ENCODE measurements at regions not wholly inside any gene's neighbourhood (a gene's known extent, or its start where the extent isn't known, plus 50 kb on each side); places are given as distances from the start of the nearest gene placed in this dataset.
"Not testable (repeated sequence)": the region's sequence is repeated elsewhere in the genome, so short reads cannot be mapped to it uniquely, and the experiment has no call there.

GRCh38 chr3:137820366-137820765 is 56.3 kb downstream of the SOX14 start:
- Histone ChIP-seq H3K4me3 (ENCODE audit: low read length) (no peak overlapping the region), H3K4me1 (ENCODE audit: control insufficient read depth, insufficient read depth, low read length) (peaks cover 3% of the 10 kb centered on the region)

GRCh38 chr3:137835096-137835495 is 71.0 kb downstream of the SOX14 start:
- Histone ChIP-seq H3K4me1 (ENCODE audit: control insufficient read depth, insufficient read depth, low read length) (no peaks in the 10 kb centered on the region), H3K4me3 (ENCODE audit: low read length) (no peak overlapping the region), H3K36me3 (ENCODE audit: control insufficient read depth, insufficient read depth, low read length, severe bottlenecking) (no peaks in the 10 kb centered on the region), H3K9ac (ENCODE audit: low read length) (no peak overlapping the region), H3K27me3 (replicated peaks; ENCODE audit: control insufficient read depth, insufficient read depth, low read length) (no peaks in the 10 kb centered on the region), H3K9me3 (ENCODE audit: control insufficient read depth, low read length) (peaks cover 3% of the 10 kb centered on the region)
- DNase-seq (ENCODE audit: low read depth) = no peak

More at GRCh38 chr3:137820366-137820765, 56.3 kb downstream of the SOX14 start:
- H3K9ac ChIP-seq (ENCODE audit: low read length) = no peak overlapping the region
- DNase-seq (ENCODE audit: low read depth) = no peak
- no peaks in the 10 kb centered on the region for H3K27me3 ChIP-seq (replicated peaks; ENCODE audit: control insufficient read depth, insufficient read depth, low read length)
- no peaks in the 10 kb centered on the region for H3K36me3 ChIP-seq (ENCODE audit: control insufficient read depth, insufficient read depth, low read length, severe bottlenecking)
- no peaks in the 10 kb centered on the region for H3K9me3 ChIP-seq (ENCODE audit: control insufficient read depth, low read length)

GRCh38 chr3:137845194-137845593 is 81.1 kb downstream of the SOX14 start:
- Histone ChIP-seq H3K4me1 (ENCODE audit: control insufficient read depth, insufficient read depth, low read length) (no peaks in the 10 kb centered on the region), H3K27me3 (replicated peaks; ENCODE audit: control insufficient read depth, insufficient read depth, low read length) (peaks cover 3% of the 10 kb centered on the region), H3K9me3 (ENCODE audit: control insufficient read depth, low read length) (no peaks in the 10 kb centered on the region), H3K4me3 (ENCODE audit: low read length) (no peak overlapping the region), H3K9ac (ENCODE audit: low read length) (no peak overlapping the region), H3K36me3 (ENCODE audit: control insufficient read depth, insufficient read depth, low read length, severe bottlenecking) (no peaks in the 10 kb centered on the region)
- no peak for DNase-seq (ENCODE audit: low read depth)

GRCh38 chr3:137845666-137846065 is 81.6 kb downstream of the SOX14 start:
- no peaks in the 10 kb centered on the region for H3K4me1 ChIP-seq (ENCODE audit: control insufficient read depth, insufficient read depth, low read length)
- H3K27me3 ChIP-seq (replicated peaks; ENCODE audit: control insufficient read depth, insufficient read depth, low read length) = peaks cover 3% of the 10 kb centered on the region
- H3K36me3 ChIP-seq (ENCODE audit: control insufficient read depth, insufficient read depth, low read length, severe bottlenecking) = no peaks in the 10 kb centered on the region
- DNase-seq (ENCODE audit: low read depth) = no peak
- no peak overlapping the region for H3K9ac ChIP-seq (ENCODE audit: low read length)
- H3K9me3 ChIP-seq (ENCODE audit: control insufficient read depth, low read length) = no peaks in the 10 kb centered on the region
- no peak overlapping the region for H3K4me3 ChIP-seq (ENCODE audit: low read length)

GRCh38 chr3:137852391-137852830 is 88.3 kb downstream of the SOX14 start:
- no peak overlapping the region for H3K9ac ChIP-seq (ENCODE audit: low read length)
- H3K27me3 ChIP-seq (replicated peaks; ENCODE audit: control insufficient read depth, insufficient read depth, low read length) = no peaks in the 10 kb centered on the region
- H3K9me3 ChIP-seq (ENCODE audit: control insufficient read depth, low read length) = no peaks in the 10 kb centered on the region
- no peaks in the 10 kb centered on the region for H3K4me1 ChIP-seq (ENCODE audit: control insufficient read depth, insufficient read depth, low read length)
- no peak for DNase-seq (ENCODE audit: low read depth)
- no peaks in the 10 kb centered on the region for H3K36me3 ChIP-seq (ENCODE audit: control insufficient read depth, insufficient read depth, low read length, severe bottlenecking)
- H3K4me3 ChIP-seq (ENCODE audit: low read length) = no peak overlapping the region

GRCh38 chr3:137854533-137855261 is 90.6 kb downstream of the SOX14 start:
- H3K4me3 ChIP-seq (ENCODE audit: low read length) = no peak overlapping the region
- H3K36me3 ChIP-seq (ENCODE audit: control insufficient read depth, insufficient read depth, low read length, severe bottlenecking) = no peaks in the 10 kb centered on the region
- H3K9ac ChIP-seq (ENCODE audit: low read length) = no peak overlapping the region
- no peaks in the 10 kb centered on the region for H3K9me3 ChIP-seq (ENCODE audit: control insufficient read depth, low read length)
- no peaks in the 10 kb centered on the region for H3K4me1 ChIP-seq (ENCODE audit: control insufficient read depth, insufficient read depth, low read length)
- H3K27me3 ChIP-seq (replicated peaks; ENCODE audit: control insufficient read depth, insufficient read depth, low read length) = no peaks in the 10 kb centered on the region
- DNase-seq (ENCODE audit: low read depth) = no peak

GRCh38 chr3:137866001-137866400 is 101.9 kb downstream of the SOX14 start:
- Histone ChIP-seq H3K9ac (ENCODE audit: low read length) (no peak overlapping the region), H3K36me3 (ENCODE audit: control insufficient read depth, insufficient read depth, low read length, severe bottlenecking) (no peaks in the 10 kb centered on the region), H3K27me3 (replicated peaks; ENCODE audit: control insufficient read depth, insufficient read depth, low read length) (no peaks in the 10 kb centered on the region), H3K4me3 (ENCODE audit: low read length) (no peak overlapping the region), H3K9me3 (ENCODE audit: control insufficient read depth, low read length) (peaks cover 7% of the 10 kb centered on the region), H3K4me1 (ENCODE audit: control insufficient read depth, insufficient read depth, low read length) (no peaks in the 10 kb centered on the region)
- DNase-seq (ENCODE audit: low read depth) = no peak

- DNase-seq (ENCODE audit: low read depth) = no peak
- no peaks in the 10 kb centered on the region for H3K27me3 ChIP-seq (replicated peaks; ENCODE audit: control insufficient read depth, insufficient read depth, low read length)
- peaks cover 7% of the 10 kb centered on the region for H3K9me3 ChIP-seq (ENCODE audit: control insufficient read depth, low read length)
Observed at GRCh38 chr3:137866933-137867332, 102.8 kb downstream of the SOX14 start.

GRCh38 chr3:137867611-137868010 is 103.5 kb downstream of the SOX14 start:
- Histone ChIP-seq H3K4me3 (ENCODE audit: low read length) (no peak overlapping the region), H3K27me3 (replicated peaks; ENCODE audit: control insufficient read depth, insufficient read depth, low read length) (no peaks in the 10 kb centered on the region), H3K36me3 (ENCODE audit: control insufficient read depth, insufficient read depth, low read length, severe bottlenecking) (no peaks in the 10 kb centered on the region), H3K4me1 (ENCODE audit: control insufficient read depth, insufficient read depth, low read length) (no peaks in the 10 kb centered on the region), H3K9me3 (ENCODE audit: control insufficient read depth, low read length) (peaks cover 7% of the 10 kb centered on the region), H3K9ac (ENCODE audit: low read length) (no peak overlapping the region)
- no peak for DNase-seq (ENCODE audit: low read depth)

More at GRCh38 chr3:137866933-137867332, 102.8 kb downstream of the SOX14 start:
- Histone ChIP-seq H3K4me1 (ENCODE audit: control insufficient read depth, insufficient read depth, low read length) (no peaks in the 10 kb centered on the region), H3K36me3 (ENCODE audit: control insufficient read depth, insufficient read depth, low read length, severe bottlenecking) (no peaks in the 10 kb centered on the region), H3K4me3 (ENCODE audit: low read length) (no peak overlapping the region), H3K9ac (ENCODE audit: low read length) (no peak overlapping the region)

GRCh38 chr3:137869022-137869421 is 104.9 kb downstream of the SOX14 start:
- Histone ChIP-seq H3K36me3 (ENCODE audit: control insufficient read depth, insufficient read depth, low read length, severe bottlenecking) (no peaks in the 10 kb centered on the region), H3K9me3 (ENCODE audit: control insufficient read depth, low read length) (peaks cover 7% of the 10 kb centered on the region), H3K4me1 (ENCODE audit: control insufficient read depth, insufficient read depth, low read length) (no peaks in the 10 kb centered on the region), H3K4me3 (ENCODE audit: low read length) (no peak overlapping the region), H3K9ac (ENCODE audit: low read length) (no peak overlapping the region), H3K27me3 (replicated peaks; ENCODE audit: control insufficient read depth, insufficient read depth, low read length) (no peaks in the 10 kb centered on the region)
- no peak for DNase-seq (ENCODE audit: low read depth)

- H3K9me3 ChIP-seq (ENCODE audit: control insufficient read depth, low read length); DNase-seq (ENCODE audit: low read depth); H3K27me3 ChIP-seq (replicated peaks; ENCODE audit: control insufficient read depth, insufficient read depth, low read length); H3K4me1 ChIP-seq (ENCODE audit: control insufficient read depth, insufficient read depth, low read length); H3K4me3 ChIP-seq (ENCODE audit: low read length); H3K36me3 ChIP-seq (ENCODE audit: control insufficient read depth, insufficient read depth, low read length, severe bottlenecking); H3K9ac ChIP-seq (ENCODE audit: low read length): not testable (repeated sequence)
Observed at GRCh38 chr3:137872589-137872988, 108.5 kb downstream of the SOX14 start.

- H3K9ac ChIP-seq (ENCODE audit: low read length); H3K27me3 ChIP-seq (replicated peaks; ENCODE audit: control insufficient read depth, insufficient read depth, low read length); H3K4me1 ChIP-seq (ENCODE audit: control insufficient read depth, insufficient read depth, low read length); H3K9me3 ChIP-seq (ENCODE audit: control insufficient read depth, low read length); DNase-seq (ENCODE audit: low read depth); H3K4me3 ChIP-seq (ENCODE audit: low read length); H3K36me3 ChIP-seq (ENCODE audit: control insufficient read depth, insufficient read depth, low read length, severe bottlenecking): not testable (repeated sequence)
Observed at GRCh38 chr3:137896842-137897241, 113.1 kb upstream of the CLDN18 start.
